Ovary (tissue), 3 donors: ENCODE measurements at regions not wholly inside any gene's neighbourhood (a gene's known extent, or its start where the extent isn't known, plus 50 kb on each side); places are given as distances from the start of the nearest gene placed in this dataset.
A peak's percentile ranks its signal among the peaks of the same experiment; 100 is the strongest.

Experiments
- EP300 ChIP-seq: sonication (generic); formaldehyde crosslinking; IDR thresholded peaks from one replicate; pipeline ENCODE4 v1.6.1; 2017; ENCODE audit warnings: antibody characterized with exemption
- POLR2A ChIP-seq: fragments of 450-650 bp; IDR thresholded peaks from one replicate; pipeline ENCODE4 v1.6.1; 2017; ENCODE audit warnings: antibody characterized with exemption, mild to moderate bottlenecking, moderate library complexity
- TF ChIP-seq, protein P1 (sequence below), 3 donors: fragments of 450-650 bp in 2 of 3; fragments of 200-600 bp in 1 of 3; IDR thresholded peaks; one replicate each; pipeline versions ENCODE4 v1.5.1 to v1.8.0; 2016 to 2022; ENCODE audit warnings: antibody characterized with exemption in 3 of 3, mild to moderate bottlenecking in 1 of 3
- donor health status: DM: no; HTN: no; CAD: no.

DNA sequence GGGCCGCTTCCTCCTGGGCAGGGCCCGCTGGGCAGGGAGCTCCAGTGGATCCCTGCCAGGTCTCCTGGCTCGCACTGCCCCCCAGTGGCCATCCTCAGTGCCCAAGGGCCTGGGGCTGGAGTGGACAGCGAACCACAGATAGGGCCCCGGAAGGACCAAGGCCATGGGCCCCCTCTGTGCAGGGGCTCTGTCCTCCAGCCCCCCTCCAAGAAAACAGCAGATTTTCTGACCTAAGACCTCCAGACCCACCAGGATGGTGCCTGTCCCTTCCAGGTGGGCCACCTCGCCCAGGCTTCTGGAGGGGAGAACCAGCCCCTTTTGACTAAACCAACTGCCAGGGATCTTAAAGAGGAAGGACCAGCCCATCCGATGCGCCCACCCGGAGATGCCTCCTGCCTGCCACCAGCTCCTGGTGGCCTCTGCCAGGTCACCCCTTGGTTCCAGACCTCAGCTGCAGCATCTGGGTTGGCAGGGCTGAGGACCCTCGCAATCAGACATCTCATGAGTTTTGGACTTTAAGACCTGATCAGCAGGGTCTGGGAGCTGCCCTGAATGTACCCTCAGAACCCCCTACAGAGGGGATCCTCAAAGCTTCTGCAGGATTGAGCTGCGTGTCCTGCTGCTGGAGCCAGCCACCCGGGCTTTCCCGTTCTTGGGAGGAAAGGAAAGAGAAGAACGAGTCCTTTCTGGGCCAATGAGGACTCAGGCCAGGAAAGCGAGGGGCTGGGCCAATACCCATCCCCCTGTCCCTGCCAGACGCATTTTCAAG lies 325.8 kb upstream of the DIO3 start:
- no peak for TF ChIP-seq EP300
- TF ChIP-seq, protein P1, sequence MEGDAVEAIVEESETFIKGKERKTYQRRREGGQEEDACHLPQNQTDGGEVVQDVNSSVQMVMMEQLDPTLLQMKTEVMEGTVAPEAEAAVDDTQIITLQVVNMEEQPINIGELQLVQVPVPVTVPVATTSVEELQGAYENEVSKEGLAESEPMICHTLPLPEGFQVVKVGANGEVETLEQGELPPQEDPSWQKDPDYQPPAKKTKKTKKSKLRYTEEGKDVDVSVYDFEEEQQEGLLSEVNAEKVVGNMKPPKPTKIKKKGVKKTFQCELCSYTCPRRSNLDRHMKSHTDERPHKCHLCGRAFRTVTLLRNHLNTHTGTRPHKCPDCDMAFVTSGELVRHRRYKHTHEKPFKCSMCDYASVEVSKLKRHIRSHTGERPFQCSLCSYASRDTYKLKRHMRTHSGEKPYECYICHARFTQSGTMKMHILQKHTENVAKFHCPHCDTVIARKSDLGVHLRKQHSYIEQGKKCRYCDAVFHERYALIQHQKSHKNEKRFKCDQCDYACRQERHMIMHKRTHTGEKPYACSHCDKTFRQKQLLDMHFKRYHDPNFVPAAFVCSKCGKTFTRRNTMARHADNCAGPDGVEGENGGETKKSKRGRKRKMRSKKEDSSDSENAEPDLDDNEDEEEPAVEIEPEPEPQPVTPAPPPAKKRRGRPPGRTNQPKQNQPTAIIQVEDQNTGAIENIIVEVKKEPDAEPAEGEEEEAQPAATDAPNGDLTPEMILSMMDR (IDR thresholded peaks at IDR 0.05) = peak in 2 of 3 donors; percentile 26 to 29
- TF ChIP-seq POLR2A = no peak
